Right forelimb (tissue), 1 donor: ENCODE measurements at regions not wholly inside any gene's neighbourhood (a gene's known extent, or its start where the extent isn't known, plus 50 kb on each side); places are given as distances from the start of the nearest gene placed in this dataset.

Source experiments
- DNase-seq: peaks from one replicate; pipeline ENCODE4 v3.0.0-alpha.2; 2018

DNA sequence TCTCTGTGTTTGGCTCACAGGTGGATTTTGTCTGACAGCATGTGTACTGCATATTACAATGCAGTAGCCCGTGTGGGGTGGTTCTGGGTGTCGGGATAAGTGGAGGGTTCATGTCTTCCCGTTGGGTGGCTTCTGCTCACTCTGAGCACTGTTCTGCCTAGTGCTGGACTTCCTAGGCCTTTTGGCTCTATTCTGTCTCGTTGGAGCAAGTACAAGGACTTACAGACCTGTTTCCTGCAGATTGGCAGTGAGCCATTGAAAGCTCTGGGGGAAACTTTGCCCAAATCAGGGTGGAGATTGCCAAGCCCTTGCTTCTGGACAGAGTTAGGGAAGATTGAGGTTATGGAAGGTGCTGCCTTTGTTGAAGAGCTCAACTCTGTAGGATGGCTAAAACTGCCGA is 91.1 kb upstream of the SLC4A4 start:
- no peak for DNase-seq

DNA sequence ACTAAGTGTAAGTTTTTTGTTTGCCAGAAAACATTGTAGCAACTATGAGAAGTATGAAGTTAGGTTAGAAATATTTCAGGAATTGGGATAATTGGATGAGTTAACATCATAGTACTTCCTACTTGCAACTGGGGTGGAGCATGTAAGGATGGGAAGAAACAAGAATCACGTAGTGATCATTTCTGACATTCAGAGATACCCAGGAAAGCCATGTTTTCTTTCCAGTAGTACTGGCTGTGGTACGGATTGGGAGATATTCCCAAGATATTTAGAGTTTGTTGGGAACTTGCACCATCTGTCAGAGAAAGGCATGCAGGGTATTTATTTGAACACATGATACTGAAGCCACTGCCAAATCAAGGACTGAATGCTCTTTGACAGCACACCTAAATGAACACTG is 87.6 kb upstream of the SLC4A4 start:
- DNase-seq = no peak

DNA sequence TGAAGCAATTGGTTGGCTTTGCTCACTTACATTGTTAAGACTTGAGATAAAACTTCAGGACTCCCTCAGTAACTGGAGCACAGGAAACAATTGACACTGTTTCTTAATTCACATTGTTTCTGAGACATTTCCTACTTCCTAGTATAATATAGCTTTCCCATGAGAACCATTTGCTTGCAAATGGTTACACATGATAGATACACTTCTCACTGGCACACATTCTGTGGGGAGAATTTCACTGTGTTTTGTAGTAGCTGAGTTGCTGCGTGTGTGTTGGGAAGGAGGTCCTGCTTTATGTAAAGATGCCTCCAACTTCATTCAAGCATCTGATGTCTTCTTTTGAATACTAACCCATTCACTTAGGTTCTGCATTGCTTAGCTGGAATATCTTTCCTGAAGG is 85.3 kb upstream of the SLC4A4 start:
- no peak for DNase-seq

DNA sequence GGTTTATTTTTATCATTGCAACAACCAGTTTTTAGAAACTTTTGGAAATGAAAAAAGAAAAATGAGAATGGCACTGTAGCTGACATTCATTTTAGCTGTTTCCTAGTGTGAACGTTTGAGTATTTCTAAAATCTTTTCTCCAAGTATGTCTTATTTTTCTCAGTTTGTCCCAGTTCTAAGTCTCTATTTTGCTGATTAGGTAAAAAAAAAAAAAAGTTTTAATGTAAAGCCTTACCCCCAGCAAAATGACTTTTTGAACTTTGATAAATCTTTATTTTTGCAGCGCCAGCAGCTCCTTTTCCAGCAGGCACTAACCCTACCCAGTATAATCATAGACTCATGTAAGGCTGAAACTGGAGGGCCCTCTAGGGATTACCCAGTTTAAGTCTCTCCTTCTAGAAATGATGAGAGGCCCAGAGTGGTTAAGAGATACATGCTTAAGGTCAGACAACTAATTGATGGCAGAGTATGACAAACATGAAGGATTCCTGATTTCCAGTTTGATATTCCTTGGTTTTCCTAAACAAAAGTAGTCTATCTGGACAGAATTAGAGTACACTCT is 84.3 kb upstream of the SLC4A4 start:
- no peak for DNase-seq

DNA sequence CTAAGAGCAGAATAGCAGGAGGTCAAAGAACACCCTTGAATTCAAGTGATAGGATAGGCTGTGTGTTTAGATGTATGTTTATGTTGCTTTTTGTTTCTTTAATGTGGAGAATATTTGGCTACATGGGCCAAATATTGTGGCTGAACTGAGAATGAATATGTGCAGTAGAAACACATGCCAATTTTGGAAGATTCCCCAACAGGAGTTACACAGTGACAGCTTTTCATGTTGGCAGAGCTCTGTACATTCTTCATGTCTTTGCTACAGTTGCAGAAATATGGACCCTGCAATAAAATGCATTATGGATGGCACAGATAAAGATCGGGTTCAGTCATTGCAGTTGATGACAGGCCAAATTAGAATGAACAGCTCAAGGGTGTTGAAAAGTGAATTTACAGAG is 82.8 kb upstream of the SLC4A4 start:
- DNase-seq = no peak

DNA sequence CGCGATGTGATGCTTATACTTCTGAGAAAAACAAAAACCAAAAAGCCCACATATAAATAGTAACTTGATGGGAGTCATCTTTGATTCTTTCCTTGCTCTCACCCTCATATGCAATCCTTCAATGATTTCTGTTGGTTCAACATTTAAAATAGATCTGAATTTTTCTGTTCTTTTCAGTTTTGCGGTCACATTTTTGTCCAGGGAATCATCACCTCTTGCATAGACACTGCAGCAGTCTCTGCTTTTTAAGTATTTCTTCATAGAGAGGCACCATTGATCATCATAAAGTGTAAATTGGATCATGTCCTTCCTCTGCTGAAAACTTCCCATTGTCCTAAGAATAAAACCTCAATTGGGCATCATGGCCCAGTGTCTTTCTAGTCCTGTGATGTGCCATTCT is 81.1 kb upstream of the SLC4A4 start:
- no peak for DNase-seq

DNA sequence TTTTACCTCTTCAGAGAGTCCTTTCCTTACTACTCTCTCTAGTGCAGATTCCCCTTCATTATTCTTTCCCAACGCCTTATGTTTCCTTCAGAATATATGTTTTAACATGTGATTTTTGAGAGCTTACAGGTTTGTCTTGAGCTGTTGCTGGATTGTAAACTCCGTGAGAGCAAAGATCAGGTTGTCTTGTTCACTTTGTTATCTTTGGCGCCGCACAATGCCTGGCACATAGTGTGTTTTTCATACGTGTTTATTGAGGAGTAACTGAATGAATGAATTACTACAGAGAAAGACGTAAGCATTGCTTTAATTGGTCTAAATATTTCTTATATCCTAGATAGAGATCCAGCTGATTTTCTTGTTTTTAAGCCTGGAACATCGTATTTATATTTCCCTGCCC is 80.5 kb upstream of the SLC4A4 start:
- DNase-seq = no peak

DNA sequence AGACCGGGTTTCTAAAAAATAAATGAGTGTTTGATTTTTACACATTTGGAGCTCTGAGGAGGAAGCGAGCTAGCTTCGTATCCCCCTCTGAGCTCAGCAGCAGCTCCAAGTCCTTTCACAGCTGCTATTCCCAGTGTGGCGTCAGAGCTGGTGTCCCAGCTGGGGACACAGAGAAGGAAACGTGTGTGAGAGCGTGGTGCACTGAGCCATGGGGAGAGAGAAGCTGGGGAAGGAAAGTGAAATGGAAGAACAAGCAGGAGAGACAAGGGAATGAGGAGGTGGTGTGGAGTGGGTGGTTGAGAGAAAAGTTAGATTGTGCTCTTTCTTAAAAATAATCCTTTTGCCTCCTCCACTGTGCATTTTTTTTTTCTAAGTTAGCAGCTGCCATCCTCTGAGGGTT is 79.5 kb upstream of the SLC4A4 start:
- no peak for DNase-seq

DNA sequence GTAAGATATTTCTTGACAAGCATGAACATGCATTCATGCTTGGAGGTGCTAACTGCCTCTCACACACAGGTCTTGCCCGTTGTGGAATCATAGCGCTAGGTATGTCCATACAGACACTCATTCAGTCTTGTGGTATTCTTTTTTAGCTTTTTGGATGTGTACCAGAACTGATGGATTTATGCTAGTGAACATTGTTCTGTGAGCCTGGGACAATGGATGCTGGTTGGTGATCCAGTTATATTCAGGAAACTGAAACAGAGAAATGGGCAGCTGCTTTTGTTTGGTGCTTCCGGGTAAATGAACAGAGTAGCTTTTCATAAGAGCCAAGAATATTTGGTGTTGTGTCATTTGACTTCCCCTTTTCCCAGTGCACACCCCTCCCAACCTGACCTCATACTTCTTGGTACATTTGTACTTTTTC is 78.9 kb upstream of the SLC4A4 start:
- DNase-seq = no peak

DNA sequence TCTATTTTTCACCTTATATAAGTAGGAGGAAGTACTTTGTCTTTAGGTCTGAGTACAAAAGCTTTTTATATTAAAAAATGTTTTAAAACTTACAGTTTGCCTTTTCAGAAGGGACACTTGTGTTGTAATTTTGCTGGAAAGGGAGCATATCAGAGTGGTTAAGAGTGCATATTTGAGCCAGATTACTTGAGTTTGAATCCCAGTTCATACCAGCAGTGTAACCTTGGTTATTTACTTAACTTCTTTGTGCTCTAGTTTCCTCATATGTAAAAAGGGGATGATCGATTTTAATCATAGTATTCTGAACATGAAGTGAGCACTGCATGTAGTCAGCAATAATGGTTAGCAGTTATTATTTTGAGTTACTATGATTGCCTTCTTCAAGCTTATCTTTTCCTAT is 78.3 kb upstream of the SLC4A4 start:
- no peak for DNase-seq

DNA sequence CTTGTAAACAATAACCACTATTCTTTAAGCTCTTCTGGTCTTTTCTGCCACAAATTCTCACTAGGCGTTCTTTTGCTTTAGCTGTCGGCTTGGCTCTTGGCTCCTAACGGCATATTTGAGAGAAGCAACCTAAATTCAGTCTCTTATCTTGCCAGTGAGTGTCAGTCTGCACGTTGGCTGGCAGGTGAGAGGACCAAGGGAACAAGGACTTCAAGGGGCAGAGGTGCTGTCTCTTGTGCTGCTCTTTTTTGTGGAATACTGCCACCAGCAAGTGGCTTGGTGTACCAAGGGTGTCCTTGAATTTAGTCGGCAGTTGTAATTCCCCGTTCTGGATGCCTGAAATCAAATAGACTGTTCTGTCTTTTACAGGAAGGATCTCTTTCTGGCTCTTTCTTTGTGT is 77.8 kb upstream of the SLC4A4 start:
- no peak for DNase-seq

DNA sequence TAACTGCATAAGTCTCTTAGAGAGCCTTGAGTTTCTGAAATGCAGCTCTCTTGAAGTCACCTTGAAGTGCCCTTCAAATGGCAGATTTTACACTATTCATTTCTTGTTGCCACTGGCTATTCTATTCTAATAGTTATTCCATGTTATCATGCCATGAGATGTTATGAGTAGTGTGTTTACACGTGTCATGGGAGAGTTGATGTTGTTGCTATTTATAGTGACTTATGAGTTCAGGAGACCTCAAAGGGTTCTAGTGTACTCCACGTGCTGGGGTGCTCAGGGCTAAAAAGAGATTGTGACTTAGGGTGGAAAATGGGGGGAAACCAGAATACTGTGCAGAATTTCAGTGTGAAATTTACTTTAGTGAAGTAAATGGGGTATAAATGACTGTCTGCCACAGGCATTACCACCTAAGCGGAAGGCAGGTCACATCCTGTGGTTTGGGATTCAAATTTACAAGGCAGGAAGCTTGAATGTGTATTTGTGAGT is 77.1 kb upstream of the SLC4A4 start:
- no peak for DNase-seq

DNA sequence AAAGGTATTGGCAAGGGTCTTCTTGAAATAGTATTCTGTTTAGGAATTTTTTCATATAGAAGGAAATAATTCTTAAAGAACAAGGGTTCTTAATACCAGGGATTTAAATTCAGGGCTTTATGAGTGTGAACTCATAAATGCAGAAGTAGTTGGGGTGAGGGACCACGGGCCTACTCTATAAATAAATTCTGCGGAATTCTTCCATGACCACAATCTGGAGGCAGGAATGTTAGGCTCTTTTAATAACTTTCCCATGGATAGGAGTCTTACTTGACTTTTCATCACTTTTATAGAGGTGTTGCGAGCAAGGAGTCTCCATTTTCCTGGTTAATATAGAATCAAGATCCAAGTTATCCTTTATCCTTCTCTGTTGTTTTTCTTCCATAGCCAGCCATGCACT is 76.7 kb upstream of the SLC4A4 start:
- no peak for DNase-seq

DNA sequence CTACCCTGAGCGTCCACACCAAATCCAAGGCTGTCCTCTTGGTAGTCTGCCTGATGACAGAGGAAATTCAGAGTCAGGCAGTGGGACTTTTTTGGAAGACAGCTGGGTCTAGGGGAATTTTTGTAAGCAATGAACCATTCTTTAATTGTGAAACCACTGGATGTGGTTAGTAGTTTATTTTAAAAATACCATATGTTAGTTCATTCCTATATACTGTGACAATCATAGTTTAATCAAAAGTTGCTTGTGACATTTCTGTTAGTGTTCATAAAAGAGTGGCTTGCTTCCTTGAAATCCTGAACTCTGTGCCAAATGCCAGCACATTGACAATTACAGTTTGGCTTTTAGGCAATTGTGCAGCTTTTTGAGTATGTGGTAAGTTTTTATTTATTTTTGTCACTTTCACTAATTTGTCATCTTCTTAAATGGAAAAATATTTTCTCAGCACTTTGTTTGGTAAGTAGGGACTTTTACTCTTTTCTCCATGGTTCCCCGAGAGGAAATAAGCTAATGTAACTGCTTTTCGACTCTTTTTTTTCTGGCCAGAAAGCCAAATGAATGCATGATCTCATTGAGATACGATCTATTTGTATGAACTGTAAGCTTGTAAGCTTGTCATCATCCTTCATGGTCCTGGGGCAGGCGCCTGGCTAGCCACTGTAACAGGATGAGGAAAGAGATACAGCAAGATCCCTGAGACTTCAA is 72.6 kb upstream of the SLC4A4 start:
- no peak for DNase-seq

DNA sequence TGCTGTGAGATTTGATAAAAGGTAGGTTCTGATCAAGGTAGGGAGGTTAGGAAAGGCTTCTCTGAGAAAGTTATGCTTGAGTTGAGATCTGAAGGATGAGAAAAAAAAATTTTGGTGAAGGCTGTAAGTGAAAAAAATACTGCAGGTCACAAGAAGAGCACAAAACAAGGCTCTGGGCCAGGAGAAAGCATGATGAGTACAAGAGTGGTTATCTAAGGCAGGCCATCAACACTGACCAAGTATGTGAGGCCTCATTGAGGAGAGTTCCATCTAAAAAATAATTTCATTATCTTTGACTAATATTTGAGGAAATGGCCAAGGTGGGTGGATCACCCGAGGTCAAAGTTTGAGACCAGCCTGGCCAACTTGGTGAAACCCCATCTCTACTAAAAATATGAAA is 71.6 kb upstream of the SLC4A4 start:
- no peak for DNase-seq

DNA sequence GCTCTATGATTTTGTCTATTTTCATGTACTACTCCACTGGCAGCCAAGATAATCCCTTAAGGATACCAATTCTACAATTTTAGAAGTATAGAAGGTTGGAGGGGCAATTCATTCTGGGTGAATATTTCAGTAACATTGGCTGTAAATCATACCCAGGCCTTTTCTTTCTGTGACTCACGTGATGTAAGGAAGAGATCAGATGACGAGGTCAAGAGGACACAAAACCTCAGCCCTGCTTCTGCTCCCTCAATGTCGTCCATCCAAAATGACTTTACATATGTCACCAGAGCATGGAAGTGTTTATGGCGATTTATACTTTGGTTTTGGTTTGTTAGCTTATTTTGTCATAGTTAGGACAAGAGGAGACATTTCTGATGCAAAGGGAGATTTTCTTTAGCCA is 70.7 kb upstream of the SLC4A4 start:
- no peak for DNase-seq

DNA sequence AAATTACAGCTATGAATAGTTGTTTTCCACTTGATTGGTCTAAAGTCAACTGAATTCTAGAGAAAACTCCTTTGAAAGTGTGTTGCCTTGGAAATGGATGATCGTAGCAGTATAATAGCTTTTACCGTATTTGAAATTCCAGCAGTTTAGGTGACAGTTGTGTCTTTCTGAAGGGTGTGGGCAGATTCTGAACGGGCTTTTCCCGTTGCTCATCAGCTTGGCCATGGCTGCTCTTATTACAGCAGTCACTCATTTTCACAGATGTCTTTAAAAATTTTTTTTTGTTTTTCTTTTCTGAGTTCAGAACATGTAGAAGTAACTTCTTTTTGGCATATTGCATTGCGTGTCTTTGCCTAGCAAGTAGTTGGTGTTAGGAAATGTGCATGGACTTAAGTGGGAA is 69.6 kb upstream of the SLC4A4 start:
- no peak for DNase-seq

DNA sequence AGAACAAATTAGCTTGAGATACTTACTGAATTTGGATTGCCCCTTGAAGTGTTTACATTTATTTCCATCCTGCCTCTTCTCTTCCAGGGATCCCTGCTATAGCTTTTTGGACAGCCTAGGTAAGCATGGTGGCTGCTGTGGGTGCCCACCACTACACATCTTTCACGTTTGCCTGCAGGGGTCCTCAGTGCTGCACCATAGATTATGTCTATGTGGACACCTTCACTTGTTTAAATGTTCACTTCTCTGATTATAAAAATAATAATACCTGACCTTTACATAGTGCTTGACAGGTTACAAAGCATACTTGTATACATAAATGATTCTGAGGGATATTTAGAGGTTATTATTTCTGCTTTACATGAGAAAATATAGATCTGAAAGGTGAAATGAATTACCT is 67.9 kb upstream of the SLC4A4 start:
- no peak for DNase-seq

DNA sequence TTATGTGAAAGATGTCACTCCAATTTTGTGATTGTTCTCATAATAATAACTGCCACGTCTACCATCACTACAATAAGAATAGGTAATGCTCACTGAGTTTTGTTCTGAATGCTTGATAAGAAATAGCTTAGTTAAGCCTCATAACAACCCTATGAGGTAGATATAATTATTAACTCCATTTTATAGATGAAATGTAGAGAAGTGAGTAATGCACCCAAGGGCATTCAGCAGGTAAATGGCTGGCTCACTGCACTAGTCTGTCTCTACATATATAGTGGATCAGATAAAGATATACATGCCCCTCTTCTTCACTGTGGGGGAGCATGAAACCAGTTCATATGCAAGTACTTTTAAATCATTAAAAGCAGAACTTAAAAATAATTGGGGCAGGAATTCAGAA is 65.8 kb upstream of the SLC4A4 start:
- DNase-seq = no peak

DNA sequence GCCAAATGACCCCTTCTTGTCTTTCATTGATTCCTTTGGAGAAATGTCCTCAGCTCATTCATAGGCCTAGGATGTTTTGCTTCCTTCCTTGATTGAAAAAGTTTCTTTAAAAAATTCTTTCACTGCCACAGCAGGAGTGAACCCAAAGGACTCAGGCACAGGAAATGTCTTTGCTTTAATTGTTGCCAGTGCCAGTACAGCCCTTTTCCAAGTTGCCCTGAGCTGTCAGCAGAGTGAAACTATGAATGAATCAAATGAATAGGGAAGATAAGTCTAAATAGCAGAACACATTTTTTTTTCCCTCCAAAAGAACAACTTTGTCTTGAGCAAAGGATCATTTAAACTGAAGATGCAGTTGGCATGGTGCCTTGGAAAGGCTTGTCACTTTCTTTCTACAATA is 63.8 kb upstream of the SLC4A4 start:
- DNase-seq = no peak

DNA sequence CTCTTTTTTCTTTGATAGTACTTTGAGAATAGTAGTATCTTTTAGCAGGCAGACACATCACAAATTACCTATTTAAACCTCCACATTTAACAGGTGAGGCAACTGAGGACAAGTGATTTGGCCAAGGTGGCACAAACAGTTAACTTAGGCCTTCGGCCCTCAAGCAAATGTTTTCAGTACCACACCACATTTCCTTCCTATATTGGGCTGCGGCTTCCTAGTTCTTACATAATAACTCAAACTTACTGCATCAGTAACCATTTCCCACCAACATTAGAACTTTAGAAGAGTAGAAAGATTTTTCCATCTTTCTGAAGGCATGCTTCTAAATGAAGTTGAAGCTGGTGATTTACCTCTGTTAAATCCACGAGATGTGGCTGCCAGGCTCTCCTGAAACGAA is 63.2 kb upstream of the SLC4A4 start:
- no peak for DNase-seq

DNA sequence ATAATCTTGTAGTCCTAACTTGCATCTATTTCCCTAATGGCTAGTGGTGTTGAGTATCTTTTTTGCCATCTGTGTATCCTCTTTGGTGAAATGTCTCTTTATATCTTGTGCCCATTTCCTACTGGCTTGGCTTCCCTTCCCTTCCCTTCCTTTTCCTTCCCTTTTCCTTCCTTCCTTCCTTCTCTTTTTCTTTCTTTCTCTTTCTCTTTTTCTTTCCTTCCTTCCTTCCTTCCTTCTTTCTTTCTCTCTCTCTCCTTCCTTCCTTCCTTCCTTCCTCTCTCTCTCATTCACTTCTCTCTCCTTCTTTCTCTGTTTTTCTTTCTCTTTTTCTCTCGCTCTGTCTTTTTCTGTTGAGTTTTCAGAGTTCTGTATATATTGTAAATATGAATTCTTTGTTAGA is 61.5 kb upstream of the SLC4A4 start:
- DNase-seq = no peak

DNA sequence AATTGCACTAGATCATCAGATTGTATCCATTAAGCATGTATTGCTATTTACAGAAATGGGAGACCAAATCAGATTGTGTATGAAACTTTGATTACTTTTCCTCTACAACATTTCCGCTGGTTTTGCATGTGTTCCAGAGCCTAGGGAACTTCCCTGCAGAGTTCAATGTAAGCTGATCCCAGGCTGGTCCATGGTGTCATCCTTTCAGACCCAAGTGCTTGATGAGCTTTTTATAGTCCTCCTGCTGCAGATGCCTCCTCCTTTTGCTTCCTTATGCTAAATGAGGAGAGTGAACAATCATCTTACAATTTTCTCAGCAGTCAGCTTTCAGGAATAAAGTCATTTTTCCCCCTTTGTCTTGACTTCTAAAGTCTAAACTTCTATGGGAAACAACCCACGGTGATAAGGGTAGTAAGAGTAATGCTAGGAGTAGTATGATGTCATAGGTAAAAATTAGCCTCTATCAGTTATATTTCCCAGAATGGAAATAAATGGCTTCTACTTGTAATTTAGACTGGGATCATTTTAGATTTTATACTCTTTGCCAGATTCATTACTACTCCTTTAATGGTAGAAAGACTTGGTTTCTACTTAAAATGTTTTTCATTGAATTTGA is 55.1 kb upstream of the SLC4A4 start:
- DNase-seq = no peak

DNA sequence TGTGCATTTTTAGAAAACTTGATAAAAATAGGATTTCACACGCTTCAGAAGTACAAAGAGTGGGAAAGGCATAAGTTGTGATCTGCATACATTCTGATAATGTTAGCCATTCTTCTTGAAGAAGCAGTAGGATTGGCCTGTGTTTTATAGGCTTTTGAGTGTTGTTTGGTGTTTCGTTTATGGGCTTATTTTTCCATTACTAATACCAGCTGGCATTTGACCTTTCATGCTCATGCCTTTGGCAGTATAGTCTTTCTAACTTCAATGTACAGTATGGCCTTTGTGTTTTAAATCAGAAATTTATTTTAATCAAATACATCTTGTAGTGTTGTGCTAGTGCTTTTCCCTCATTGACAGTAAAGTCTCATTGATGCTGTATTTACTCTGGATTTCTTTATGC is 51.5 kb upstream of the SLC4A4 start:
- no peak for DNase-seq

DNA sequence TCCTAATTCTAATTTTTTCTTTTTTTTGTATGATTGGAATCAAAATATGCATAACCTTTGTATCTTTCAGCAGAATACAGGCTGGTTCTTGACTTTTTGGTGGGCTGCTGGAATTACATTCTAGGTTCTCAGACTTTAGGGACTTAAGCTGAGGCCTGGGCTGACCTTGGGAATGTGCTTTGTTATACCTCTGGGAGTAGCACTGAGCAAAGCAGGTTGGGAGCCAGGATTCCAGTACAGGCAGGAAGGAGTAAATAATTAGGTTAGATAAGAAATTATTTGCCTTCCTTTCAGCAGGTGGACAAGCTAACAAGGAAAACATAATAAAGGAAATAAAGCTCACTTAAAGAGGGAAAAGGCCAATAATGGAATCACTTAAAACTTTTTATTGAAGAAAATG is 49.9 kb upstream of the SLC4A4 start:
- no peak for DNase-seq
